OCI-LY3 (cell line): ENCODE measurements at regions not wholly inside any gene's neighbourhood (a gene's known extent, or its start where the extent isn't known, plus 50 kb on each side); places are given as distances from the start of the nearest gene placed in this dataset.

Source experiments
- H2AFZ ChIP-seq: fragments of 200-600, 300-600 bp; shearing (Covaris generic); 2 replicates; pipeline ENCODE4 v1.6.0; 2014; ENCODE audit warnings: antibody characterized with exemption, low read depth, low read length
- H3K27ac ChIP-seq: fragments of 200-600, 300-600 bp; sonication (generic); 2 replicates; pipeline ENCODE4 v1.5.1; 2014; ENCODE audit warnings: mild to moderate bottlenecking, low read length, moderate library complexity, mixed read lengths
- H3K27me3 ChIP-seq: fragments of 200-600, 300-600 bp; sonication (generic); 2 replicates; pipeline ENCODE4 v1.6.1; 2014; ENCODE audit warnings: low read depth, low read length, mixed read lengths
- H3K36me3 ChIP-seq: fragments of 200-600, 300-600 bp; sonication (generic); replicated peaks from 2 replicates; pipeline ENCODE3; 2014; ENCODE audit warnings: low read depth, low read length, mixed read lengths
- H3K4me1 ChIP-seq: fragments of 300-600, 200-600 bp; sonication (generic); 2 replicates; pipeline ENCODE4 v1.6.1; 2014; ENCODE audit warnings: low read length, mixed read lengths
- H3K4me2 ChIP-seq: fragments of 200-600, 300-600 bp; sonication (generic); 2 replicates; pipeline ENCODE4 v1.6.1; 2014; ENCODE audit warnings: low read length, mixed read lengths
- H3K4me3 ChIP-seq: fragments of 300-600, 200-600 bp; sonication (generic); 2 replicates; pipeline ENCODE4 v1.5.1; 2014; ENCODE audit warnings: antibody characterized with exemption, mild to moderate bottlenecking, low read length, moderate library complexity
- H3K79me2 ChIP-seq: fragments of 300-600, 200-600 bp; shearing (Covaris generic); 2 replicates; pipeline ENCODE4 v1.6.1; 2014; ENCODE audit warnings: mild to moderate bottlenecking, low read length, mixed read lengths
- H3K9ac ChIP-seq: fragments of 300-600, 200-600 bp; shearing (Covaris generic); 2 replicates; pipeline ENCODE4 v1.6.0; 2014; ENCODE audit warnings: mild to moderate bottlenecking, low read length, moderate library complexity
- H3K9me3 ChIP-seq: fragments of 200-600, 300-600 bp; shearing (Covaris generic); 2 replicates; pipeline ENCODE4 v1.6.1; 2014; ENCODE audit warnings: low read length, mixed read lengths; ENCODE audit not compliant: insufficient read depth
- H4K20me1 ChIP-seq: fragments of 200-600, 300-600 bp; sonication (generic); 2 replicates; pipeline ENCODE4 v1.6.1; 2016; ENCODE audit warnings: low read length, mixed read lengths; ENCODE audit not compliant: insufficient read depth
- EZH2phosphoT487 ChIP-seq: fragments of 200-600 bp; shearing (Covaris generic); IDR thresholded peaks from 2 replicates; pipeline ENCODE4 v1.6.1; 2018; ENCODE audit warnings: antibody characterized with exemption, mixed run types, low read depth
- TF ChIP-seq, protein P1 (sequence below): fragments of 200-600, 300-600 bp; sonication (generic); IDR thresholded peaks from 2 replicates; pipeline ENCODE4 v1.5.1; 2014; ENCODE audit warnings: antibody characterized with exemption, low read length, low read depth

DNA sequence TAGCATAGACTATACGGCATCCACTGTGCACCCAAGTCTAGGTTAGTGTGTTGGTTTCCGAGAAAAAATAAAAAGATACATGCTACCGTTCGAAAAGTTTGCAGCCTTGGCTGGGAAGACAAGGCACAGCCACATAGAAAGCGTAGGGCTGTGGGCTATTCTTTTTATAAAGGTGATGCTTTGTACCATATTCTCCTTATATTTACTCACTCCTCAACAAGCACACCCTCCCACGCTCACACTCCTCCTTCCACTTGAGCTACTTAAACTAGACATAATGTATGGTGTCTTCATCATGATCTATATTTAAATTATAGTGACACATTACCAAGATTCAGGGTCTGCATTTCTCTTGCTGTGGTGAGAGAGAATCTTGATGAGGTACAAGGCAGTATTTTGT is 1416.5 kb downstream of the AACS start:
- TF ChIP-seq EZH2phosphoT487 = no peak
- TF ChIP-seq, protein P1, sequence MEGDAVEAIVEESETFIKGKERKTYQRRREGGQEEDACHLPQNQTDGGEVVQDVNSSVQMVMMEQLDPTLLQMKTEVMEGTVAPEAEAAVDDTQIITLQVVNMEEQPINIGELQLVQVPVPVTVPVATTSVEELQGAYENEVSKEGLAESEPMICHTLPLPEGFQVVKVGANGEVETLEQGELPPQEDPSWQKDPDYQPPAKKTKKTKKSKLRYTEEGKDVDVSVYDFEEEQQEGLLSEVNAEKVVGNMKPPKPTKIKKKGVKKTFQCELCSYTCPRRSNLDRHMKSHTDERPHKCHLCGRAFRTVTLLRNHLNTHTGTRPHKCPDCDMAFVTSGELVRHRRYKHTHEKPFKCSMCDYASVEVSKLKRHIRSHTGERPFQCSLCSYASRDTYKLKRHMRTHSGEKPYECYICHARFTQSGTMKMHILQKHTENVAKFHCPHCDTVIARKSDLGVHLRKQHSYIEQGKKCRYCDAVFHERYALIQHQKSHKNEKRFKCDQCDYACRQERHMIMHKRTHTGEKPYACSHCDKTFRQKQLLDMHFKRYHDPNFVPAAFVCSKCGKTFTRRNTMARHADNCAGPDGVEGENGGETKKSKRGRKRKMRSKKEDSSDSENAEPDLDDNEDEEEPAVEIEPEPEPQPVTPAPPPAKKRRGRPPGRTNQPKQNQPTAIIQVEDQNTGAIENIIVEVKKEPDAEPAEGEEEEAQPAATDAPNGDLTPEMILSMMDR = no peak
- Histone ChIP-seq H3K9me3 (no peaks in the 10 kb centered on the region), H3K4me1 (peaks cover 10% of the 10 kb centered on the region), H3K79me2 (no peaks in the 10 kb centered on the region), H3K36me3 (no peaks in the 10 kb centered on the region), H3K27ac (no peak overlapping the region), H2AFZ (no peak overlapping the region), H4K20me1 (no peaks in the 10 kb centered on the region), H3K27me3 (no peaks in the 10 kb centered on the region), H3K9ac (no peak overlapping the region), H3K4me3 (no peak overlapping the region), H3K4me2 (no peak overlapping the region)

DNA sequence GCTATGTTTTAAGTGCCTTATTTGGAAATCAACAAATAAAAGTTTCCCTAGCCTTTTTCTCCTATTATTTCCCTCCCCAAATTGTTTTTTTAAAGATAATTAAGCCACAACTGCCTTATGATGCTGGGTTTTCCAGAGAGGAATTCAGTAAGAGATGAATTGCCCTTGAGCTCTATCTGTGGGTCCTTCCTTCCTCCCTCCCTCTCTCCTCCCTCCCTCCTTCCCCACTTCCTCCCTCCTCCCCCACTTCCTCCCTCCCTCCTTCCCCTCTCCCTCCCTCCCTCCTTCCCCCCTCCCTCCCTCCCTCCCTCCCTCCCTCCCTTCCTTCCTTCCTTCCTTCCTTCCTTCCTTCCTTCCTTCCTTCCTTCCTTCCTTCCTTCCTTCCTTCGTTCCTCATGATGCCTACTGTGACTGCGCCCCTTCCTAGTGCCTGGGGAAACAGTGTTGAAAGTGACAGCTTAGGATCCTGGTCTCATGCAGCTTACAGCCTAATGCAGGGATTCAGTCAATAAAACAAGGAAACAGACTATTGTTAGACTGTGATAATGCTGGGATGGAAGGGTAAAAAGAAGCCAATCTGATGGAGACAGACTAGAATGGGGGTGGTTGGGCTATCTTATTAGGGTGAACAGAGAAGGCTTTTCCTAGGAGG is 1417.1 kb downstream of the AACS start:
- Histone ChIP-seq H3K9ac (no peak overlapping the region), H3K79me2 (no peaks in the 10 kb centered on the region), H3K36me3 (no peaks in the 10 kb centered on the region), H2AFZ (no peak overlapping the region), H3K4me1 (peaks cover 10% of the 10 kb centered on the region), H3K27me3 (no peaks in the 10 kb centered on the region), H3K9me3 (no peaks in the 10 kb centered on the region), H3K4me2 (no peak overlapping the region), H3K27ac (no peak overlapping the region), H3K4me3 (no peak overlapping the region), H4K20me1 (no peaks in the 10 kb centered on the region)
- no peak for TF ChIP-seq EZH2phosphoT487
- TF ChIP-seq, protein P1 = no peak

DNA sequence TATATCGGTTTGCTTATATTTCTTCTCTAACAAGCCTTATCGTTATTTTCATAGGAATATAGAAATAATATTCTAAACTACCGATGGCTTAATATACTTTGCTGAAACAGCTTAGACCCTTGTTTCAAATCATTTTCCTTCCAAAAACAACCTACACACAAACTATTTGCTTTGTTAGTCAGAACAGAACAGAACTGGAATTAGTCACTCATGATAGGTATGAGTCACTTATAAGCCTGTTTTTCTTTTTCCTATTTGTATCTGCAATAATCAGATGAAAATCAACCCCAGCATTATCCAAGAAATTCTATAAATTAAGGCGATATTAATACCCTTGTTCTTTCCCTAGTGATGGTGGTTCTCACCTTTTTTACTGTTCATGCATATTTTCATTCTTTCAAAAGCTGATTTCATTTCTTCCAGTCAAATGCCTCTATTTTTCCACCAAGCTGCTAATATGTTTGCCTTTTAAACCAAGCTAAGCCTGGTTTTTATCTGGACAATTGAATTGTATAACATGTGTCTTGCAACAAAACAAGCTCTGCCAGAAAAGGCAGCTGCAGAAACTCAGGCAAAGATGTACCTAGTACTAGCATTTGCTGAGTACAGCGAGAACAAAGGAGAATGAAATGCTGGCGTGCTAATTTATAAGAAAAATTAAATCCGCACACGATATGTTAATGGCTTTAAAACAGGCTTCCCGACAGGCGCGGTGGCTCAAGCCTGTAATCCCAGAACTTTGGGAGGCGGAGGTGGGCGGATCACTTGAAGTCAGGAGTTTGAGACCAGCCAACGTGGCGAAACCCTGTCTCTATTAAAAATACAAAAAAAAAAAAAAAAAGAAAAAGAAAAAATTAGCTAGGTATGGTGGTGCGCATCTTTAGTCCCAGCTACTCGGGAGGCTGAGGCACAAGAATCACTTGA is 1418.2 kb downstream of the AACS start:
- Histone ChIP-seq H3K4me3 (no peak overlapping the region), H3K27me3 (no peaks in the 10 kb centered on the region), H3K4me2 (peak overlapping the region; percentile 23; the same call in 1 of the 2 replicates), H3K9ac (no peak overlapping the region), H3K79me2 (no peaks in the 10 kb centered on the region), H3K36me3 (no peaks in the 10 kb centered on the region), H3K4me1 (peaks cover 10% of the 10 kb centered on the region), H4K20me1 (no peaks in the 10 kb centered on the region), H2AFZ (no peak overlapping the region), H3K27ac (no peak overlapping the region), H3K9me3 (no peaks in the 10 kb centered on the region)
- TF ChIP-seq EZH2phosphoT487 = no peak
- TF ChIP-seq, protein P1 = no peak

DNA sequence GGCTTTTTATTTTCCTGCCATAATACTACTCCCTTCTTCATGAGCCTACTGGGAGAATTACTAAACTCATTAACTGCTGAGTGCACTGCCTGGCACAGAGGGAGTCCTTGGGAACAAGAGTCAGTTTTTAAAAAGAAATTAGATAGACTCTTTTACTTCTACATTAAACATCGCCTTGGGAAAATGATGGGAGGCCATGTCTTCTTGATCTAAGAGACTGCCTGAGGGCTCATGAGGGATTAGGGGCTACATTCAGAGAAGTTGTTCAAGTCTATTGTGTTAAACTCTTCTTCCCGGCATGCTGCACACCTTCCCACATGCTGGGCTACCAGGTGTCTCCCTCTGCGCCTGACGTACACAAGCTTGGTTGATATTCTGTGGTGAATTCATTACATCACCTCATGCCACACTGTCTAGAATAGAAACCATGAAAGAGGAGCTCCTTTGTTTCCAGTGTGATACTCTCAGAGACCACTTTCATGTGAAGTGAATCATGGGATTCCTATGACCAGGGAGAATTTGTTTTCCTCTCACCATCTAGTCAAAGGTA is 1422.3 kb downstream of the AACS start:
- TF ChIP-seq, protein P1 = no peak
- TF ChIP-seq EZH2phosphoT487 = no peak
- Histone ChIP-seq H3K27ac (no peak overlapping the region), H3K4me2 (no peak overlapping the region), H3K9me3 (no peaks in the 10 kb centered on the region), H3K9ac (no peak overlapping the region), H3K79me2 (no peaks in the 10 kb centered on the region), H2AFZ (no peak overlapping the region), H3K4me1 (peaks cover 10% of the 10 kb centered on the region), H3K36me3 (no peaks in the 10 kb centered on the region), H4K20me1 (no peaks in the 10 kb centered on the region), H3K27me3 (no peaks in the 10 kb centered on the region), H3K4me3 (no peak overlapping the region)
